ENCODE measurements at regions not wholly inside any gene's neighbourhood (a gene's known extent, or its start where the extent isn't known, plus 50 kb on each side); places are given as distances from the start of the nearest gene placed in this dataset.

DNA sequence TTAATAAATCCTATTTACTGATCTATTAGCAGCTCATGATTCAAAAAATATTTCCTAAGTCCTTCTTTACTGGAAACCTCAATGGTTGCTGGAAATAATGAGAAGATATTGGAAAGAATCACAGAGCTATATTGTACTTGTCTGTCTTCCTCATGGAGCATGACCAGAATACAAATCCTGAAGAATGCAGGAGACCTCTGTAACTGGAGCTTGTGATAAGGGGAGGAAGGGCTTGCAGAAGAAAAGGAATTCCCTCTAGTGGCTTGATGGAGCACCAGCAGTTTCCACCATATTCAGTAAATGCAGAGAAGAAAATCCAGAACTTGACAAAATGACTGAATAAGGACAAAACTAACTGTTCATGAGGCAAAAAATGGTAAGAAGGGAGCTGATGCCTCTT is 1333.1 kb downstream of the EFNB2 start:
- TF ChIP-seq, protein P1, sequence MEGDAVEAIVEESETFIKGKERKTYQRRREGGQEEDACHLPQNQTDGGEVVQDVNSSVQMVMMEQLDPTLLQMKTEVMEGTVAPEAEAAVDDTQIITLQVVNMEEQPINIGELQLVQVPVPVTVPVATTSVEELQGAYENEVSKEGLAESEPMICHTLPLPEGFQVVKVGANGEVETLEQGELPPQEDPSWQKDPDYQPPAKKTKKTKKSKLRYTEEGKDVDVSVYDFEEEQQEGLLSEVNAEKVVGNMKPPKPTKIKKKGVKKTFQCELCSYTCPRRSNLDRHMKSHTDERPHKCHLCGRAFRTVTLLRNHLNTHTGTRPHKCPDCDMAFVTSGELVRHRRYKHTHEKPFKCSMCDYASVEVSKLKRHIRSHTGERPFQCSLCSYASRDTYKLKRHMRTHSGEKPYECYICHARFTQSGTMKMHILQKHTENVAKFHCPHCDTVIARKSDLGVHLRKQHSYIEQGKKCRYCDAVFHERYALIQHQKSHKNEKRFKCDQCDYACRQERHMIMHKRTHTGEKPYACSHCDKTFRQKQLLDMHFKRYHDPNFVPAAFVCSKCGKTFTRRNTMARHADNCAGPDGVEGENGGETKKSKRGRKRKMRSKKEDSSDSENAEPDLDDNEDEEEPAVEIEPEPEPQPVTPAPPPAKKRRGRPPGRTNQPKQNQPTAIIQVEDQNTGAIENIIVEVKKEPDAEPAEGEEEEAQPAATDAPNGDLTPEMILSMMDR (tag by site-specific recombination; IDR thresholded peaks at IDR 0.05): no peak
- TF ChIP-seq ZSCAN30 (tag by site-specific recombination; IDR thresholded peaks at IDR 0.05) (no peak), ZNF76 (tag by site-specific recombination; IDR thresholded peaks at IDR 0.05; ENCODE audit: borderline replicate concordance, low read depth) (no peak), ZNF223 (tag by site-specific recombination; IDR thresholded peaks at IDR 0.05) (no peak), ZNF10 (tag by site-specific recombination; IDR thresholded peaks at IDR 0.05) (no peak), GFI1B (tag by site-specific recombination; IDR thresholded peaks at IDR 0.05) (no peak), ZNF514 (tag by site-specific recombination; IDR thresholded peaks at IDR 0.05) (no peak), ZSCAN16 (tag by site-specific recombination; IDR thresholded peaks at IDR 0.05) (no peak)
